Inflammatory macrophage treated with lipopolysaccharide for 4 hours (primary cell): ENCODE measurements at regions not wholly inside any gene's neighbourhood (a gene's known extent, or its start where the extent isn't known, plus 50 kb on each side); places are given as distances from the start of the nearest gene placed in this dataset.

Experiments
- DNase-seq: peaks from one replicate; pipeline ENCODE4 v3.0.0-alpha.2; 2020

- DNase-seq, result no peak
Measured at GRCh38 chr2:6495466-6495865, 370.2 kb downstream of the CMPK2 start.

- DNase-seq, result no peak
Measured at GRCh38 chr2:6496376-6496775, 369.3 kb downstream of the CMPK2 start.

- DNase-seq, result no peak
Measured at GRCh38 chr2:6497048-6497447, 368.7 kb downstream of the CMPK2 start.

- DNase-seq, result no peak
Measured at GRCh38 chr2:6498841-6499240, 366.9 kb downstream of the CMPK2 start.

GRCh38 chr2:6499691-6500090 is 366.0 kb downstream of the CMPK2 start:
- no peak for DNase-seq

GRCh38 chr2:6506361-6506794 is 359.3 kb downstream of the CMPK2 start:
- no peak for DNase-seq

GRCh38 chr2:6506859-6507258 is 358.8 kb downstream of the CMPK2 start:
- DNase-seq, result no peak

GRCh38 chr2:6510532-6510931 is 355.2 kb downstream of the CMPK2 start:
- no peak for DNase-seq

- no peak for DNase-seq
Measured at GRCh38 chr2:6512589-6512988, 353.1 kb downstream of the CMPK2 start.

GRCh38 chr2:6516674-6517073 is 349.0 kb downstream of the CMPK2 start:
- no peak for DNase-seq

- no peak for DNase-seq
Measured at GRCh38 chr2:6518361-6518760, 347.3 kb downstream of the CMPK2 start.

GRCh38 chr2:6523476-6523875 is 342.2 kb downstream of the CMPK2 start:
- DNase-seq, result no peak

GRCh38 chr2:6524691-6525474 is 340.8 kb downstream of the CMPK2 start:
- no peak for DNase-seq

GRCh38 chr2:6525475-6525964 is 340.2 kb downstream of the CMPK2 start:
- no peak for DNase-seq

- DNase-seq, result no peak
Measured at GRCh38 chr2:6526093-6526824, 339.4 kb downstream of the CMPK2 start.

GRCh38 chr2:6531304-6531703 is 334.4 kb downstream of the CMPK2 start:
- no peak for DNase-seq

GRCh38 chr2:6535572-6535971 is 330.1 kb downstream of the CMPK2 start:
- DNase-seq, result no peak

GRCh38 chr2:6538607-6539006 is 327.1 kb downstream of the CMPK2 start:
- DNase-seq, result no peak

- no peak for DNase-seq
Measured at GRCh38 chr2:6545336-6545735, 320.4 kb downstream of the CMPK2 start.

GRCh38 chr2:6545795-6546194 is 319.9 kb downstream of the CMPK2 start:
- no peak for DNase-seq

- no peak for DNase-seq
Measured at GRCh38 chr2:6554466-6554865, 311.2 kb downstream of the CMPK2 start.

- DNase-seq, result no peak
Measured at GRCh38 chr2:6556755-6557154, 309.0 kb downstream of the CMPK2 start.

- no peak for DNase-seq
Measured at GRCh38 chr2:6557737-6558136, 308.0 kb downstream of the CMPK2 start.

- DNase-seq, result no peak
Measured at GRCh38 chr2:6562771-6563170, 302.9 kb downstream of the CMPK2 start.
